AG04449 (cell line): ENCODE measurements at regions not wholly inside any gene's neighbourhood (a gene's known extent, or its start where the extent isn't known, plus 50 kb on each side); places are given as distances from the start of the nearest gene placed in this dataset.

Experiments
- CTCF ChIA-PET: fragments of 350-600 bp; formaldehyde crosslinking; extraction: SDS; loops from one replicate; lab custom pipeline; 2021; ENCODE audit warnings: antibody characterized with exemption; lab: Yijun Ruan, JAX
- POLR2A ChIA-PET: fragments of 400-600, 350-600 bp; formaldehyde crosslinking; extraction: SDS; loops from one replicate; lab custom pipeline; 2020; ENCODE audit warnings: antibody characterized with exemption, inconsistent platforms; lab: Yijun Ruan, JAX
- DNase-seq: peaks from one replicate; pipeline ENCODE4 v3.0.0-alpha.2; 2010; ENCODE audit warnings: low read depth, low spot score
- H3K4me3 ChIP-seq: 2 replicates; pipeline ENCODE4 v1.5.1; 2011; ENCODE audit warnings: low read depth, mild to moderate bottlenecking, control low read depth, low read length
- CTCF ChIP-seq: IDR thresholded peaks from one replicate; pipeline ENCODE4 v1.5.1; 2011; ENCODE audit warnings: mild to moderate bottlenecking, moderate library complexity, low read length, control low read depth, inconsistent platforms; ENCODE audit not compliant: insufficient read depth; ENCODE audit errors: missing control alignments

- ChIA-PET CTCF (no interaction called here), POLR2A (no interaction called here)
- DNase-seq: no peak
- no peak overlapping the region for H3K4me3 ChIP-seq
- TF ChIP-seq CTCF: no peak
Measured at GRCh38 chr6:168244961-168245551, 74.5 kb downstream of the DACT2 start.

DNA sequence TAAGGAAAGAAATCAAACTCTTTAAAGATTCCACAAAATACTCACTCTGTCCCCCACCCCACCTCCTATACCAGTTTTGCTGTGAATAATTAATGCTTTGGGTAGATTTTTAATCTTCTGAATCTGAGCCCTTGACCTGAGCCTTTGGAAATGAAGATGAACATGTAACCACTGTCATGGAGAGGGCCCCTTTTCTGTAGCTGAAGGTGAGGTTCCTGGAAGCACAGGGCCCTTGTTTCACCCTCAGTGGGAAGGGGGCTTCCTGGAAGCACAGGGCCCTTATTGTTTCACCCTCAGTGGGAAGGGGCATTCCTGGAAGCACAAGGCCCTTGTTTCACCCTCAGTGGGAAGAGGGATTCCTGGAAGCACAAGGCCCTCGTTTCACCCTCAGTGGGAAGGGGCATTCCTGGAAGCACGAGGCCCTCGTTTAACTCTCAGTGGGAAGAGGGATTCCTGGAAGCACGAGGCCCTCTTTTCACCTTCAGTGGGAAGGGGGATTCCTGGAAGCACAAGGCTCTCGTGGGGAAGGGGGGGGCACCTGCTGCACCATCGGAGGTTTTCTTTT is 75.7 kb downstream of the DACT2 start:
- no peak overlapping the region for H3K4me3 ChIP-seq
- DNase-seq: no peak
- CTCF ChIA-PET: no interaction called here
- TF ChIP-seq CTCF: no peak
- POLR2A ChIA-PET: no interaction called here

- DNase-seq: no peak
- CTCF ChIA-PET: no interaction called here
- no peak overlapping the region for H3K4me3 ChIP-seq
- POLR2A ChIA-PET: no interaction called here
- TF ChIP-seq CTCF: no peak
Measured at GRCh38 chr6:168242940-168243225, 76.7 kb downstream of the DACT2 start.

GRCh38 chr6:168242111-168242939 is 77.3 kb downstream of the DACT2 start:
- POLR2A ChIA-PET: no interaction called here
- CTCF ChIA-PET: no interaction called here

DNA sequence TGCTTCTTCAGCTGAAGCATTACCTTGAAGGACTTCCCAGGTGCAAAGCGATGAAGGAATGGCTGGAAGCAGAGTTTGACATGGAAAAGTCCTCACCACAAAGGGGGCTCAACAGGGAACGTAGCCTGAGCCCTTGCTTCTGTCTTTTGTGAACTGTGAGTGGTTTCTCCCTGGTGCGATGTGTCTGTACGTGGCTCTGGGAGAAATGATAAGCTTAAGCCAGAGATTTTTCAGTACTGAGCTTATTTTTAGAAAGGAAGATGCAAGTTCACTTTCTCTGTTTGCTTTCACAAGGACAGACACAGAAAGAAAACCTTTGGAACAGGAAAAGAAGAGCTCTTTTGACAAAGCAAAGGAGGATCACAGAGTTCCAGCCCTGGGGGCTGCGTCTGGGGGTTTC is 79.4 kb downstream of the DACT2 start:
- no peak for DNase-seq
- ChIA-PET POLR2A (no interaction called here), CTCF (no interaction called here)
- TF ChIP-seq CTCF: no peak
- no peak overlapping the region for H3K4me3 ChIP-seq

More at GRCh38 chr6:168242111-168242939, 77.3 kb downstream of the DACT2 start:
- DNase-seq: no peak
- no peak for TF ChIP-seq CTCF
- no peak overlapping the region for H3K4me3 ChIP-seq

GRCh38 chr6:168239044-168239773 is 80.4 kb downstream of the DACT2 start:
- no peak for DNase-seq
- H3K4me3 ChIP-seq: no peak overlapping the region
- CTCF ChIA-PET: no interaction called here
- POLR2A ChIA-PET: no interaction called here
- TF ChIP-seq CTCF: no peak
